SU-DHL-6 (cell line): ENCODE measurements at regions not wholly inside any gene's neighbourhood (a gene's known extent, or its start where the extent isn't known, plus 50 kb on each side); places are given as distances from the start of the nearest gene placed in this dataset.

ENCODE experiments used
- EZH2phosphoT487 ChIP-seq: fragments of 200-600 bp; sonication (generic), shearing (Covaris generic); conservative IDR thresholded peaks from 2 replicates; pipeline ENCODE4 v1.6.1; 2018; ENCODE audit warnings: mild to moderate bottlenecking, antibody characterized with exemption, low read length, moderate library complexity, mixed read lengths
- TF ChIP-seq, protein P1 (sequence below): fragments of 200-600 bp; sonication (generic); IDR thresholded peaks from one replicate; pipeline ENCODE4 v1.5.1; 2017; ENCODE audit warnings: antibody characterized with exemption, mild to moderate bottlenecking, low read length, moderate library complexity; ENCODE audit not compliant: insufficient read depth, poor library complexity, severe bottlenecking

DNA sequence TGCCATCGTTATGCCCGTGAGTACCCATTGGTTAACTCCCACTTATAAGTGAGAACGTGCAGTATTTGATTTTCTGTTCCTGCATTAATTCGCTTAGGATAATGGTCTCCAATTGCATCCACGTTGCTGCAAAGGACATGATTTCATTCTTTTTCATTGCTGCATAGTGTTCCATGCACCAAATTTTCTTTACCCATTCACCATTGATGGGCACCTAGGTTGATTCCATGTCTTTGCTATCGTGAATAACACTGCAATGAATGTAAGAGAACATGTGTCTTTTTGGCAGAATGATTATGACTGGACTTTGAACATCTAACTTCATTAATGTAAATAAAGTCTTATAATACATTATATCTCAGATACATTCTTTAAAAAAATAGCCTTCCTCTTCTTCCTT is 169.6 kb upstream of the CDIN1 start:
- TF ChIP-seq, protein P1, sequence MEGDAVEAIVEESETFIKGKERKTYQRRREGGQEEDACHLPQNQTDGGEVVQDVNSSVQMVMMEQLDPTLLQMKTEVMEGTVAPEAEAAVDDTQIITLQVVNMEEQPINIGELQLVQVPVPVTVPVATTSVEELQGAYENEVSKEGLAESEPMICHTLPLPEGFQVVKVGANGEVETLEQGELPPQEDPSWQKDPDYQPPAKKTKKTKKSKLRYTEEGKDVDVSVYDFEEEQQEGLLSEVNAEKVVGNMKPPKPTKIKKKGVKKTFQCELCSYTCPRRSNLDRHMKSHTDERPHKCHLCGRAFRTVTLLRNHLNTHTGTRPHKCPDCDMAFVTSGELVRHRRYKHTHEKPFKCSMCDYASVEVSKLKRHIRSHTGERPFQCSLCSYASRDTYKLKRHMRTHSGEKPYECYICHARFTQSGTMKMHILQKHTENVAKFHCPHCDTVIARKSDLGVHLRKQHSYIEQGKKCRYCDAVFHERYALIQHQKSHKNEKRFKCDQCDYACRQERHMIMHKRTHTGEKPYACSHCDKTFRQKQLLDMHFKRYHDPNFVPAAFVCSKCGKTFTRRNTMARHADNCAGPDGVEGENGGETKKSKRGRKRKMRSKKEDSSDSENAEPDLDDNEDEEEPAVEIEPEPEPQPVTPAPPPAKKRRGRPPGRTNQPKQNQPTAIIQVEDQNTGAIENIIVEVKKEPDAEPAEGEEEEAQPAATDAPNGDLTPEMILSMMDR, result no peak
- TF ChIP-seq EZH2phosphoT487, result no peak
